HepG2 (cell line): ENCODE measurements at regions not wholly inside any gene's neighbourhood (a gene's known extent, or its start where the extent isn't known, plus 50 kb on each side); places are given as distances from the start of the nearest gene placed in this dataset.

Experiments used
- ATAC-seq: fragments of 200-7000 bp; cut with Tn5 transposase; 3 replicates; pipeline ENCODE4 v1.9.1; 2020; ENCODE audit warnings: mild to moderate bottlenecking, moderate library complexity
- BruUV-seq: library from RNA; stranded (reverse); fragments of 400-500 nt; replicated peaks from 2 replicates; lab custom pipeline; 2021; lab: Mats Ljungman, UMichigan
- CTCF ChIA-PET: fragments of 300-600 bp; formaldehyde crosslinking; extraction: SDS; loops from one replicate; lab custom pipeline; 2021; ENCODE audit warnings: low total read pairs, inconsistent platforms, low intra/inter-chr PET ratio; lab: Yijun Ruan, JAX
- POLR2A ChIA-PET: fragments of 350-600 bp; sonication (Branson Sonifier 250); formaldehyde crosslinking; loops from one replicate; lab custom pipeline; 2020; ENCODE audit warnings: antibody characterized with exemption, inconsistent platforms; lab: Yijun Ruan, JAX
- DNase-seq: peaks from one replicate; pipeline ENCODE4 v3.0.0-alpha.2; 2015; ENCODE audit warnings: low spot score
- FAIRE-seq: peaks from 3 replicates; lab custom pipeline; 2011; peaks lifted over from hg19 to GRCh38; lab: Jason Lieb, UNC
- H2AFZ ChIP-seq: one replicate; pipeline ENCODE4 v1.6.1; 2011; ENCODE audit warnings: low read length, inconsistent platforms
- H3K27ac ChIP-seq: fragments of 300-600 bp; 3 replicates; pipeline ENCODE4 v1.8.0; 2011; ENCODE audit warnings: mixed run types, mild to moderate bottlenecking, mixed read lengths, low read length, inconsistent platforms; ENCODE audit not compliant: insufficient read depth; ENCODE audit errors: extremely low read length
- H3K27me3 ChIP-seq, 2 experiments: fragments of 200-600 bp in 1 of 2; 2 replicates in 1 of 2; 3 replicates in 1 of 2; pipeline versions ENCODE4 v1.6.0 to v1.8.0; 2011; ENCODE audit warnings: low read length in 2 of 2, mild to moderate bottlenecking in 2 of 2, moderate library complexity in 2 of 2, inconsistent platforms in 1 of 2; ENCODE audit not compliant: insufficient read depth in 2 of 2, control insufficient read depth in 1 of 2
- H3K36me3 ChIP-seq, 2 experiments: fragments of 200-600 bp in 1 of 2; replicated peaks in 1 of 2; 2 replicates in 1 of 2; 3 replicates in 1 of 2; pipeline versions ENCODE4 v1.5.1 to v1.8.0; 2011; ENCODE audit warnings: low read length in 2 of 2, inconsistent platforms in 1 of 2; ENCODE audit not compliant: insufficient read depth in 2 of 2, control insufficient read depth in 1 of 2
- H3K4me1 ChIP-seq: 2 replicates; pipeline ENCODE4 v1.5.1; 2012; ENCODE audit warnings: low read length, inconsistent platforms; ENCODE audit not compliant: insufficient read depth
- H3K4me2 ChIP-seq: 2 replicates; pipeline ENCODE4 v1.6.0; 2011; ENCODE audit warnings: low read depth, low read length, inconsistent platforms
- H3K4me3 ChIP-seq, 3 experiments: fragments of 200-600 bp in 1 of 3; sonication (generic), shearing (Covaris generic) in 1 of 3; replicated peaks in 1 of 3; 2 replicates each; pipeline ENCODE4 v1.5.1; 2011 to 2016; ENCODE audit warnings: low read length in 3 of 3, inconsistent platforms in 2 of 3, low read depth in 2 of 3, mild to moderate bottlenecking in 2 of 3, control low read depth in 1 of 3, mixed read lengths in 1 of 3; ENCODE audit not compliant: insufficient read depth in 1 of 3
- H3K79me2 ChIP-seq: one replicate; pipeline ENCODE4 v1.6.1; 2011; ENCODE audit warnings: low read length, inconsistent platforms; ENCODE audit not compliant: insufficient read depth
- H3K9ac ChIP-seq: 2 replicates; pipeline ENCODE4 v1.6.0; 2011; ENCODE audit warnings: mild to moderate bottlenecking, low read depth, low read length, inconsistent platforms; ENCODE audit not compliant: insufficient read depth
- H3K9me3 ChIP-seq: 2 replicates; pipeline ENCODE4 v1.5.1; 2012; ENCODE audit warnings: mild to moderate bottlenecking, low read length
- H4K20me1 ChIP-seq: 2 replicates; pipeline ENCODE4 v1.6.0; 2011; ENCODE audit warnings: inconsistent platforms, mild to moderate bottlenecking, low read length, moderate library complexity; ENCODE audit not compliant: insufficient read depth
- GABPB1 ChIP-seq: IDR thresholded peaks from 2 replicates; pipeline ENCODE4 v1.6.1; 2016; ENCODE audit warnings: mild to moderate bottlenecking, missing genetic modification reagents, moderate library complexity, missing compliant biosample characterization
- MAFG ChIP-seq: sonication (generic); formaldehyde crosslinking; IDR thresholded peaks from 2 replicates; pipeline ENCODE4 v1.5.1; 2020; ENCODE audit warnings: mild to moderate bottlenecking, missing genetic modification reagents
- MEF2D ChIP-seq: sonication (generic); formaldehyde crosslinking; IDR thresholded peaks from 2 replicates; pipeline ENCODE4 v1.5.1; 2020; ENCODE audit warnings: mild to moderate bottlenecking, missing genetic modification reagents
- MYNN ChIP-seq: sonication (generic); formaldehyde crosslinking; IDR thresholded peaks from 2 replicates; pipeline ENCODE4 v1.4.0; 2020; ENCODE audit warnings: mild to moderate bottlenecking, low read depth, missing genetic modification reagents
- PLRG1 ChIP-seq: fragments of 450-650 bp; conservative IDR thresholded peaks from 2 replicates; pipeline ENCODE4 v1.6.1; 2016
- SRSF9 ChIP-seq: fragments of 200-400 bp; formaldehyde crosslinking; IDR thresholded peaks from 2 replicates; pipeline ENCODE4 v1.6.1; 2018; ENCODE audit warnings: borderline replicate concordance, mild to moderate bottlenecking, low read depth, low read length; ENCODE audit not compliant: insufficient read depth, poor library complexity, severe bottlenecking
- ZBTB2 ChIP-seq: sonication (generic); formaldehyde crosslinking; IDR thresholded peaks from 2 replicates; pipeline ENCODE4 v1.8.0; 2022; ENCODE audit warnings: low read depth, missing genetic modification reagents
- ZNF275 ChIP-seq: sonication (generic); formaldehyde crosslinking; IDR thresholded peaks from 2 replicates; pipeline ENCODE4 v1.8.0; 2022; ENCODE audit warnings: missing genetic modification reagents, mild to moderate bottlenecking, inconsistent platforms, borderline replicate concordance
- ZNF354B ChIP-seq: sonication (generic); formaldehyde crosslinking; IDR thresholded peaks from 2 replicates; pipeline ENCODE4 v1.8.0; 2022; ENCODE audit warnings: mild to moderate bottlenecking, missing genetic modification reagents
- ZNF577 ChIP-seq: sonication (generic); formaldehyde crosslinking; IDR thresholded peaks from 2 replicates; pipeline ENCODE4 v1.4.0; 2020; ENCODE audit warnings: mild to moderate bottlenecking, low read depth, missing genetic modification reagents, borderline replicate concordance
- in situ Hi-C: cut with HindIII; loops from 2 replicates; pipeline ENCODE4 v1.10.0; 2017; ENCODE audit warnings: low pct_unique_long_range_greater_than_20kb; ENCODE audit not compliant: extremely low pct_ligation_motif_present
- intact Hi-C: fragments of 100-400 bp; cut with micrococcal nuclease; formaldehyde crosslinking; loops from one replicate; pipeline ENCODE4 v1.10.0; 2022; ENCODE audit not compliant: unreplicated experiment
- TF ChIP-seq, protein P1 (sequence below): sonication (generic); formaldehyde crosslinking; IDR thresholded peaks from 2 replicates; pipeline ENCODE4 v1.9.0; 2021; ENCODE audit warnings: mild to moderate bottlenecking, missing genetic modification reagents
- TF ChIP-seq, protein P2 (sequence below): sonication (generic); formaldehyde crosslinking; conservative IDR thresholded peaks from 2 replicates; pipeline ENCODE4 v1.4.0; 2020; ENCODE audit warnings: missing genetic modification reagents

- CTCF ChIA-PET = no interaction called here
- intact Hi-C loops = no loop called here
- POLR2A ChIA-PET = no interaction called here
- Histone ChIP-seq H3K4me1 (no peaks in the 10 kb centered on the region), H3K9ac (no peak overlapping the region), H3K9me3 (no peaks in the 10 kb centered on the region), H3K27ac (no peak overlapping the region), H3K27me3 (no peaks in the 10 kb centered on the region; a peak in 1 of 5 replicates), H3K4me2 (no peak overlapping the region), H2AFZ (no peak overlapping the region), H3K4me3 (no peak overlapping the region), H3K36me3 (no peaks in the 10 kb centered on the region), H4K20me1 (no peaks in the 10 kb centered on the region), H3K79me2 (no peaks in the 10 kb centered on the region)
- no peak for ATAC-seq
- no peak for FAIRE-seq
- no peak for DNase-seq
- in situ Hi-C loops = loop anchor here (5.0 kb wide), 1 partner anchor 425 kb away; no protein-coding TSS in a partner anchor
- no TSS peak for BruUV-seq
- TF ChIP-seq MYNN (CRISPR knock-in tag) = no peak
- TF ChIP-seq, protein P1, sequence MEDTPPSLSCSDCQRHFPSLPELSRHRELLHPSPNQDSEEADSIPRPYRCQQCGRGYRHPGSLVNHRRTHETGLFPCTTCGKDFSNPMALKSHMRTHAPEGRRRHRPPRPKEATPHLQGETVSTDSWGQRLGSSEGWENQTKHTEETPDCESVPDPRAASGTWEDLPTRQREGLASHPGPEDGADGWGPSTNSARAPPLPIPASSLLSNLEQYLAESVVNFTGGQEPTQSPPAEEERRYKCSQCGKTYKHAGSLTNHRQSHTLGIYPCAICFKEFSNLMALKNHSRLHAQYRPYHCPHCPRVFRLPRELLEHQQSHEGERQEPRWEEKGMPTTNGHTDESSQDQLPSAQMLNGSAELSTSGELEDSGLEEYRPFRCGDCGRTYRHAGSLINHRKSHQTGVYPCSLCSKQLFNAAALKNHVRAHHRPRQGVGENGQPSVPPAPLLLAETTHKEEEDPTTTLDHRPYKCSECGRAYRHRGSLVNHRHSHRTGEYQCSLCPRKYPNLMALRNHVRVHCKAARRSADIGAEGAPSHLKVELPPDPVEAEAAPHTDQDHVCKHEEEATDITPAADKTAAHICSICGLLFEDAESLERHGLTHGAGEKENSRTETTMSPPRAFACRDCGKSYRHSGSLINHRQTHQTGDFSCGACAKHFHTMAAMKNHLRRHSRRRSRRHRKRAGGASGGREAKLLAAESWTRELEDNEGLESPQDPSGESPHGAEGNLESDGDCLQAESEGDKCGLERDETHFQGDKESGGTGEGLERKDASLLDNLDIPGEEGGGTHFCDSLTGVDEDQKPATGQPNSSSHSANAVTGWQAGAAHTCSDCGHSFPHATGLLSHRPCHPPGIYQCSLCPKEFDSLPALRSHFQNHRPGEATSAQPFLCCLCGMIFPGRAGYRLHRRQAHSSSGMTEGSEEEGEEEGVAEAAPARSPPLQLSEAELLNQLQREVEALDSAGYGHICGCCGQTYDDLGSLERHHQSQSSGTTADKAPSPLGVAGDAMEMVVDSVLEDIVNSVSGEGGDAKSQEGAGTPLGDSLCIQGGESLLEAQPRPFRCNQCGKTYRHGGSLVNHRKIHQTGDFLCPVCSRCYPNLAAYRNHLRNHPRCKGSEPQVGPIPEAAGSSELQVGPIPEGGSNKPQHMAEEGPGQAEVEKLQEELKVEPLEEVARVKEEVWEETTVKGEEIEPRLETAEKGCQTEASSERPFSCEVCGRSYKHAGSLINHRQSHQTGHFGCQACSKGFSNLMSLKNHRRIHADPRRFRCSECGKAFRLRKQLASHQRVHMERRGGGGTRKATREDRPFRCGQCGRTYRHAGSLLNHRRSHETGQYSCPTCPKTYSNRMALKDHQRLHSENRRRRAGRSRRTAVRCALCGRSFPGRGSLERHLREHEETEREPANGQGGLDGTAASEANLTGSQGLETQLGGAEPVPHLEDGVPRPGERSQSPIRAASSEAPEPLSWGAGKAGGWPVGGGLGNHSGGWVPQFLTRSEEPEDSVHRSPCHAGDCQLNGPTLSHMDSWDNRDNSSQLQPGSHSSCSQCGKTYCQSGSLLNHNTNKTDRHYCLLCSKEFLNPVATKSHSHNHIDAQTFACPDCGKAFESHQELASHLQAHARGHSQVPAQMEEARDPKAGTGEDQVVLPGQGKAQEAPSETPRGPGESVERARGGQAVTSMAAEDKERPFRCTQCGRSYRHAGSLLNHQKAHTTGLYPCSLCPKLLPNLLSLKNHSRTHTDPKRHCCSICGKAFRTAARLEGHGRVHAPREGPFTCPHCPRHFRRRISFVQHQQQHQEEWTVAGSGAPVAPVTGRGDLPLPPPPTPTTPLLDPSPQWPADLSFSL (CRISPR knock-in tag) = no peak
- no peak for TF ChIP-seq GABPB1
- TF ChIP-seq, protein P2, sequence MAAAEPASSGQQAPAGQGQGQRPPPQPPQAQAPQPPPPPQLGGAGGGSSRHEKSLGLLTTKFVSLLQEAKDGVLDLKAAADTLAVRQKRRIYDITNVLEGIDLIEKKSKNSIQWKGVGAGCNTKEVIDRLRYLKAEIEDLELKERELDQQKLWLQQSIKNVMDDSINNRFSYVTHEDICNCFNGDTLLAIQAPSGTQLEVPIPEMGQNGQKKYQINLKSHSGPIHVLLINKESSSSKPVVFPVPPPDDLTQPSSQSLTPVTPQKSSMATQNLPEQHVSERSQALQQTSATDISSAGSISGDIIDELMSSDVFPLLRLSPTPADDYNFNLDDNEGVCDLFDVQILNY = no peak
- TF ChIP-seq ZNF354B = no peak
- no peak for TF ChIP-seq MAFG
- no peak for TF ChIP-seq ZNF275 (CRISPR knock-in tag)
- TF ChIP-seq SRSF9 = no peak
- no peak for TF ChIP-seq MEF2D (CRISPR knock-in tag)
- TF ChIP-seq PLRG1 = no peak
- no peak for TF ChIP-seq ZBTB2 (CRISPR knock-in tag)
- TF ChIP-seq ZNF577 (CRISPR knock-in tag) = no peak
These were observed 450.3 kb upstream of the GJE1 start for GRCh38 chr6:141682391-141682790.
